Head of caudate nucleus (tissue), 42 donors: ENCODE measurements at regions not wholly inside any gene's neighbourhood (a gene's known extent, or its start where the extent isn't known, plus 50 kb on each side); places are given as distances from the start of the nearest gene placed in this dataset.

Experiments used
- DNase-seq, 42 donors: peaks; one replicate each; pipeline versions ENCODE4 v3.0.0 to v3.0.0-alpha.2; 2020 to 2021; ENCODE audit warnings: mixed read lengths in 7 of 42
- intact Hi-C: fragments of 100-400 bp; cut with DNase I; formaldehyde crosslinking; loops from one replicate; pipeline ENCODE4 v1.15.0; 2022

DNA sequence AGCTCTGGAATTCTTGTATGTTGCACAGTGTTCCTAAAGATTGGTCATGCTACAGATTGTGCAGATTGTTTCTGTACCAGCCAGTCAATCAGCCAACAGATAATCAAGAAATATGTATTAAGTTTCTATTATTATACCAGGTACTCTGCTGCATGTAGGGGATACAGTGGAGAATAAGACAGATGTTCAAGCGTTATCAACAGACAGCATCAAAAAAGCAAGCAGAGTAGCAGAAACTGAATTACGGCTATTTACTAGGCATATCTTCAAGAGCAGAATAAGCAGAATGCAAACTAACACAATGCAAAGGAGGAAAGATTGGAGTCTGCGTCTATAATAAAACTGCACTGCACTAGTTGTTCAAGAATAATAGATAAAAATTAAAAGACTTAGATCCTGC is 278.6 kb downstream of the ETS1 start:
- no peak for DNase-seq
- intact Hi-C loops: no loop called here

GRCh38 chr11:128305588-128305987 is 281.8 kb downstream of the ETS1 start:
- intact Hi-C loops: no loop called here

DNA sequence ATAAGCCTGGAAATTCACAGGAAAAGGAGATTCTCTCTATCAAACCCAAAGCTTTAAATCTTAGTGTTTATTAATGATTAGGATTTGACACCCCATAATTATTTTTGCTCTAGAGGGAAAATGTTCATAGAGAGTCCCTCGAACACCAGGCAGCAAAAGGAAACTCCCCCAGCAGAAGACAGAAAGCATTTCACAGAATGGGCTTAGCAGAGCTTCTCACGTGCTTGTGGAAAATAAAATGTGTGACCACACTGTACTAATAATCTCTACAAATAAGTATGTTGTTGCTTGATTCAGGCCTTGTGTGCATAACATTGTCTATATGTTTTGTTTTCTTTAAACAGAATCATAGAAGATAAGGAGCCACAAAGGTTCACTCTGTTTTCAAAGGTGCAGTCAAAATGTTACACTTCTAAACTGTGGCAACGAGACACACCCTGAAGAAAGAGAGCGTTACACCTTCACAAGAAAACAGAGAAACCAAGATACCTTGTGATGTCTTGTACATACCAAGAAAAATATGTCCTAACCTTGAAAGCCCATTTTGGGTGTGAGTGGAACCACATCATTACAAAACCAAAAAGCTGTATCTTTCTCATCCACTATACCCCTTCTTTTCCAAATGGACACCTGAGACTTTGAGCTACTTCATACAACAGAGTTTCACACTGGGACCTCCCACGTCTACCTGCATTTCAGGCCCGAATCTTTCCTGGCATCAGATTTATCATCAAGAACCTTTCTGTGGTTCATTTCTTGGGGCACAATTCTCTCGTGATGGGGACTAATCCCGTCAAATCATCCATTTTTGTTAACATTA is 282.5 kb downstream of the ETS1 start:
- intact Hi-C loops: no loop called here

More at GRCh38 chr11:128305588-128305987, 281.8 kb downstream of the ETS1 start:
- no peak for DNase-seq

DNA sequence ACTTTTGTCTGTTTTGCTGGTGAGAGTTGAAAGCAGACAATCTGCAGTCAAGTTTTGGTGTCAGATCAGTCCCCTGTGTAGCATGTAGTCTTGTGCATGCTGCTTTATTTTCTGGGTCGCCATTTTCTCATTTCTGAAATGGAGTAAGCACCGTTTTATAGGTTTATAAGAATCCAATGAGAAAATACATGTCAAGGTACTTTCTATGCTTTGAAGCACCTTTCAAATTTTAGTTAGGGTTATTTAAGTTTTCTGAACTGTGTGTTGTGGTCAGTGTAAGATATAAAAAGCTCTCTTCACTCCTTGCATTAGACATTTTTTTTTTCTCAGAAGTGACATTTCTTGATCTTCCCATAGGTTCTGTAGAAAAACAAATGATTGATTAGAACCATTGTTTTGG is 283.2 kb downstream of the ETS1 start:
- intact Hi-C loops: no loop called here
- no peak for DNase-seq

More for the DNA sequence above, 282.5 kb downstream of the ETS1 start:
- DNase-seq: no peak

DNA sequence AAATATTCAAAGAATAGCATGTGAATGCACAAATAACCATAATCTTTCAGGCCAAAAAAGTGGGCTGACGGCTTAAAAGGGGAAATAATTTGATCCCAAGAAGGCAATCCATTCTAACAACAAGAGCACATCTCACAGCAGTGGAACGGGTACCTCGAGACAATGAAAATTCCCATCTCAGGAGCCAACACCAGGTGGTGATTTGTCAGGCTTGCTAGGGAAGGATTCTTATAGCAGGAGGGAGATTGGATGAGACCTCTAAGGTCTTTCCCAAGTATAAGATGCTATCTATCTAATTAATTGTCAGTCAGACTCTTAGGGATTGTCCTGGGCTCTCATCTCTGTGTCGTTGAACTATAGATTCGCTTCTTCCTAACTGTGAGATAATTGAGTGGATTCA is 284.0 kb downstream of the ETS1 start:
- DNase-seq: no peak
- intact Hi-C loops: no loop called here

- intact Hi-C loops: no loop called here
- no peak for DNase-seq
Observed at GRCh38 chr11:128302425-128303186, 284.8 kb downstream of the ETS1 start.

DNA sequence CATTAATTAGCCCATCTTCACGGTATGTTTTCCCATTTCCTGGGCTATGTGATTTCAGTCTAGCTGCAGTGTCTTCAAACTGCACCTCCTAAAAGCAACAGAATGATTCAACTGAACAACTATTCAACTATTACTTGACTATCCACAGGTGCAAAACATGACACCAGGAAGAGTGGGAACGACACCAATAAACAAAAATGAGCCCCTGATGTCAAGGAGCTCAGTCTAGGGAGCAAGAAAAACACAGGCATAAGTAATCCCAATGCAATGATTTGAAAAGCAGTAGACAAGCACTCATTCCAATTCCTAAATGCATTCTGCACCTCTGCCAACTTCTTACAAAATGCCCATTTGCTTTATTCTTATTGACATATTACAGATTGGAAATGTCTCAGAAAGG is 285.6 kb downstream of the ETS1 start:
- intact Hi-C loops: no loop called here

GRCh38 chr11:128300785-128301184 is 286.6 kb downstream of the ETS1 start:
- intact Hi-C loops: no loop called here
- DNase-seq: no peak

More for the DNA sequence above, 285.6 kb downstream of the ETS1 start:
- DNase-seq: no peak

GRCh38 chr11:128299132-128299726 is 288.1 kb downstream of the ETS1 start:
- intact Hi-C loops: no loop called here

DNA sequence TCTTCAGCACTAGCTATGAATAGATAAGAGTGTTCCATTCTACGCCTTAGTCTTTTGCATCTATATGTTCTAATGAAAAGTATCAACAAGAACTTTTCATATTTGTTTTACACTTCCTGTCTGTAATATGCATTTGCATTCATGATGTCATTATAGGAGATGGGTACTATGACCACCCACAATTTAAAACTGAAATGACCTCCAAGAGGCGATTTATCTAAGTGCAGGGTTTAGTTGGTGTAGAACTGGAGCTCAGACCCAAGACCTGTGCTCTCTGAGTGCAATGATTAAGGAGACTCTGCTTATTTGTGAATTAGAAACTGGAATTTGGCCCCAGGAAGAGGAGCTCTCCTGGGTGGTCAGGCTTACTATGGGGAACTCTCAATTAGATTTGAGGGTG is 289.1 kb downstream of the ETS1 start:
- no peak for DNase-seq
- intact Hi-C loops: no loop called here

More at GRCh38 chr11:128299132-128299726, 288.1 kb downstream of the ETS1 start:
- DNase-seq: no peak

DNA sequence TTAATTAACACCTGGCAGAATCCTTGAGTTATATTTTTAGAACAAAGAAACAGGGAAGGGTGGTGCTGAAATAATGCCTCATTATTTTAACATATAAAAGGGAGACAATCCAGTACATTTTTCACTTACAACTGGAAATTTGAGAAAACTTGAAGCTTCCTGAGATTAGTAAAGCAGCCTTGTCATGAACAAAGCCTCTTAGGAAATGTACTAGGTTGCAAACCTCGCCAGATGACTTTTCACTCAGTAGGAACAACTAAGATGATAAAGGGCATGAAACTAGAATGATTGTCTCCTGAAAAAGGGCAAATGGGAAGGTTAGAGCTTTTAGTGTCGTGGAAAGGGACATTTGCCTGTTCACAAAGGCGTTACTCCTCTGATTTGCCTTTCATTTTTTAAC is 289.6 kb downstream of the ETS1 start:
- no peak for DNase-seq
- intact Hi-C loops: no loop called here

DNA sequence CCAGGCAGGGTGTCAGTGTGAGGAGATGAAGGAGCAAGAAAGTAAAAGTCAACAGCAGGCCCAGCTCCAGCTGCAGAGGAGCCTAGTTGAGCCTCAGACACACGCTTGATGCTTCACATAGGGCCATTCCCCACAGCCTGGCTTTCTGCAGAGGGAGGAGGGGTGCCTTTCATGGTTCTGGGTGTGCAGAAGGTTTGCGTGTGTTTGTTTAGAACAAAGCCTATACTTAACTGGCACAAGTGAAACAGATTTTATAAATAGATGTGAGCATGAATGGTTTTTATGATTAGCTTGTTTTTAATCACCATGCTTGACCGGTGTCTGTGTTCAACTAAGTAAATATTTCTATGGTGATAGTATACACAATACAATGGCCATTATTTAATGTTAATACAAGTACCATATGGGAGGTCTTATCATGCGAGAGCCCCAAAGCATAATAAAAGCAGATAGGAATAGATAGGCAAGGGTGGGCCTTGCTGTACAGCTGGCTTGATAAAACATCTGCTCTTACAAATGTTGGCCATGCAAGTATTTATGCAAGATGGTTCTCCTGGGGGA is 290.2 kb downstream of the ETS1 start:
- intact Hi-C loops: no loop called here
- DNase-seq: no peak

DNA sequence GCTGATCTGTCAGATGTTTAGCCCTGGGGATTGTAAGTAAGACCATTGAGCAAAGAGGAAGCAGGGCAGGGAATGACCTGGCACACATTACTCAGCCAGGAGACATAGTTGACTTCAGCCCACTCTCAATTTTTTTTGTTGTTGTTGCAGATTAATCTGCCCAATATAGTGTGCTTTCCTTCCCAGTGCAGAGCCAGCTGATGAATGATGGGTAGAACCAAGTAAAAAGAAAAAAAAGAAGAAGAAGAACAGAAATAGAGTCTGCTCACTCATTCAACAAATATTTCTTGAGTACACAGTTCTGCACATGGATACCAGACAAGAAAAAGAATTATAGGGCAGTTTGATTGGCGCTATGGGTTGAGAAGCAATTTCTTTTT is 292.7 kb downstream of the ETS1 start:
- intact Hi-C loops: loop anchor here (5.0 kb wide), 1 partner anchor 338 kb away; no protein-coding TSS in a partner anchor
- DNase-seq: no peak

DNA sequence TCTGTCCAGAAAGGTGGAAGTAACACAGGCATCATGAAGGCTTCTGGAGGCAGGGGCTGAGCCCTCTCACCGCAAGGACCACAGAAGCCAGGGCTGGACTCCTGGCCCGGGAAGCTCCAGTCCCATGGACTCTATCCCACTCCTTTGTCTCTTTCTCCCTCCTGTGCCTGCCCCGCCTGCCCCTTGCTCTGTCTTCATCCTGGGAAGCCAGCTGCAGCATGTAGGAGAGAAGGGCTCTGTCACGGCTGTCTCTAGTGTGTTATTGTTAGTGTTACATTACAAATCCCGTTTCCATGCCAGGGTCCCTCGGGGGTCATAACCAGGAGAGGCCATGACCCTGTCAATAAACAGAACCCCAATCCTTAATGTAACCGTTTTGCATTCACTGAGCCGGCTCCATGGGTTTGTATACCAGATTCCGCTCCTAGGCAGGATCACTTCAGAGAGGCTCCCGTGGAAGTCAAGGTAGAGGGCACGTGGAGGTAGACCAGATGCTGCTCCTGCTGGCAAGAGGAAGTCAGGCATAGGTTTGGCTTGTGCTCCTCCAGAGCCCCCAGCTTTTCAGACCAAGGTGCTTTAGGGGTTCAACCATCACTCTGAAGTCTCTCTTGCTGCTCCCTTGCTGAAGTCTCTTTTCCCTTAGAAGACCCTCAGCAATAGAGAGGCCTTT is 293.2 kb downstream of the ETS1 start:
- intact Hi-C loops: loop anchor here (5.0 kb wide), 1 partner anchor 338 kb away; no protein-coding TSS in a partner anchor
- no peak for DNase-seq

DNA sequence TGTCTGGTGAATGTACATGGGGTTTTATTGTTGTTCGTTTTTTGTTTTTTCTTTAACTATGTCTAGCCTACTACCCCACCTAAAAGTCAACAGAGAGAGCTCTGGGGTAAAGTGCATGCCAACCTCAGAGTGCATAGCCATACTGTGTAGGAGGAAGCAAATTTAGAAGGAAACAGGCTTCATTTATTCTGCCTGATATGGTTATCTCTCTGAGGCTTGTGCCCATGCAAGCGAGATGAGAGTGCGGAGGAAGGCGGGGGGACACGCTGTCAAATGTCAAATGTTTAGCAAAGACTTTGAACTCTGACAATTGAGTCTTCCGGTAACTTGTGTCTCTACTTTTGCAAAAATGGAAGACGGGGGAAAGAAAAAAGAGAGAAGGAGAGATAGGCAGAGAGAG is 295.5 kb downstream of the ETS1 start:
- DNase-seq: no peak
- intact Hi-C loops: loop anchor here (5.0 kb wide), 1 partner anchor 340 kb away; no protein-coding TSS in a partner anchor

DNA sequence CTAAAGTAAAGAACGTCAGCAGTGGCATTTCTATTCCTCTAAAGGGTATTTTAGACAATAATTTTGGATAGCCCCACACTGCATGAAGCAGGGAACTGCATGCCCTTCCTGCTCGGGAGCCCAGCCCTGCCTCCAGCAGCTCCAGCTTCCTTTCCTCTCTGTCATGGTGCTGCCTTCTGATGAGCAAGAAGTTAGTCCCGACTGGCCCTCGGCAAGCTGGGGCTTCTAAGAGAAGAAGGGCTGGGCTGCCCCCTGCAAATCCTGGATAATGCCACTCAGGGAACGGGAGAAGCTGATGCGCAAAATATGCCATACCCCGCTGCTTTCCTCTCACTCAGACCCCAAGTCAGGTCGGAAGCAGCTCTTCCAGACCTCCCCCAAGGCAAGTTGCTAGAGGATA is 296.4 kb downstream of the ETS1 start:
- no peak for DNase-seq
- intact Hi-C loops: loop anchor here (5.0 kb wide), 1 partner anchor 341 kb away; no protein-coding TSS in a partner anchor

DNA sequence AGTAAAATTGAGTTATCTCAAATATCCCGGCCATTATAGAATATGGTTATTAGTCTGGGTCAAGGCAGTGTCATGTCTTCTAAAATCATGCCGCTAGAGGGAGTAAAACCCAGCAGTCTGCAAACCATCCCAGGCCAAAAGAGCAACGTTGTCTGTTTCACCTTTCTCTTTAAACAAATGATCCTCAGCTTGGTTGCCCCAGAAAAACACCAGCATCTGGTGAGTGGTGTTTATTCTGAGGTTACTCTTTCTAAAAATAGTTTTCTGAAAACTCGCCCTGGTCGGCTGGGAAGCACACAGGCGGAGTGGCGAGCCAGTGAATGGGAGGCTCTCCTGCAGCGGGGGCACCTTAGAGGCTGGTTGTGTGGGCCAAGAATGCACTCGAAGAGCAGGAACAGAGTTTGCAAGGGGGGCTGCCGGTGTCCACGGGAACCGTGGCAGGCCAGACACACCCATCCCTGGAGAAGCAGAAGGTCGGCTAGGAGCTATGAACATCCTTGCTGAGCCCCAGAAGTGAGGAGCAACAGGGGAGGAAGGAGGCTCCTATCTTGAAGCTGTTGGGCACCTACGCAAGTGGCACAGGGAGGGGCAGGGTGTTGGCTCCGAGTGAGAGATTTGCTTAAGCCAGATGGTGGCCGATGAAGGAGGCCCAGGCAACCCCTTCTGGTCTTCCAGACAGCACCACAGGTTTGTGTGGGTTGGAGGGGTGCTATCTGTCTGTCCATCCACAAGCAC is 297.1 kb downstream of the ETS1 start:
- DNase-seq: peak in 37 of 42 donors; percentile 8 to 86 (median 58)
- intact Hi-C loops: loop anchor here (5.0 kb wide), 1 partner anchor 342 kb away; no protein-coding TSS in a partner anchor

DNA sequence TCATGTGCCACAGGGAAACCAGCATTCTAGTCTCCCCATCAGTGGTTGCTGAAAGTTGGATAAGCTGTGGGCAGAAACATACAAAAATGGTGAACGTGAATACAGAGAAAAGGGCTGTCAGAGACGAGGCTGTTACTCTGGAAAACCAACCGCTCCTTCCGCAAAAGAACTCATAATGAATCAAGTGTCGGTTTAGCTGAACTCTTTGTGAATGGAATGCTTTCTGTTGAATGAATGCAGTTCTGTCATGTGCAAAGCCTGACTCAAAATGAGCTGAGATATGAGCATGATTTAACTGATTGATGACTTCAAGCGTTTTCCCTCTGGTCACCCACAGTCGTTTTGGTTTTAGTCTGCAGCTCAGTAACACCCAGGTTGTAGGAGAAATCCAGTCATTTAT is 298.3 kb downstream of the ETS1 start:
- DNase-seq: no peak
- intact Hi-C loops: no loop called here
